CD4-positive, alpha-beta T cell treated with Interleukin-17A for 4 hours (primary cell): ENCODE measurements at regions not wholly inside any gene's neighbourhood (a gene's known extent, or its start where the extent isn't known, plus 50 kb on each side); places are given as distances from the start of the nearest gene placed in this dataset.
"Not testable (repeated sequence)": the region's sequence is repeated elsewhere in the genome, so short reads cannot be mapped to it uniquely, and the experiment has no call there.

ENCODE experiments used
- DNase-seq: peaks from one replicate; pipeline ENCODE4 v3.0.0-alpha.2; 2020; ENCODE audit warnings: mixed read lengths

DNA sequence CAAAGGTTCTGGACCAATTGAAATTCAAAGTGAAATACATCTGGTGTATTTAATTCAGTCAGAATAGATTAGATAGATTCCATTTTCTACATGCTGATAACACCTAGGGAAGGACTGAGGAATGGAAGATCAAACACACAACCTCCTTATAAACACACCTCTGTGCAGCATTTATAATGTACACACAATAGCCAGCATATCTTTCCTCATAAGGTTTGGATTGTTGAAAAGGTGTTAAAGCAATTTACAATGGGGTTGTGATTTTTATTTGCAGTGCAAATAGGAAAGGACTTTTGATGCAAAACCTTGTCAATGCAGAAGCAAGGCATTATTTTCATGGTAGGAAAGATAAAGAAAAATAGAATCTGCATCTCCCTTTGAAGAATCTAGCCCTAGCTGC, 448.9 kb upstream of the KCNMB2 start:
- no peak for DNase-seq

DNA sequence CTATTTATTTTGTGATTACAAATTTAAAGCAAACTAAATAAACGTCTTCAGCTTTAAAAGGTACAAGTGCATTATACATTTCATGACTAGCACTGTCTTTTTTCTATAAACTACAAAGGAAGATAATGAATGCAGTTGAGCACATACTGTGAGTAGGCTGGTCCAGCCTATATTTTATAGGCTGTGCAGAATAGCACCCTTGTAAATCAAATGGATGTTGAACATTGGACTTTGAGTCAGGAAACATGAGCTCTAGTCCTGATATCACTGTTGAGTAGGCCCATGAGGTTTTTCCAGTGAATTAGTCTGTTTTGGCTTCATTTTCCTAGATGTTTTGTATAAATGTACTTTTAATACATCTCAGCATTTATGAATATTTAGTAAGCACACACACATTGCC, 447.3 kb upstream of the KCNMB2 start:
- DNase-seq: no peak

DNA sequence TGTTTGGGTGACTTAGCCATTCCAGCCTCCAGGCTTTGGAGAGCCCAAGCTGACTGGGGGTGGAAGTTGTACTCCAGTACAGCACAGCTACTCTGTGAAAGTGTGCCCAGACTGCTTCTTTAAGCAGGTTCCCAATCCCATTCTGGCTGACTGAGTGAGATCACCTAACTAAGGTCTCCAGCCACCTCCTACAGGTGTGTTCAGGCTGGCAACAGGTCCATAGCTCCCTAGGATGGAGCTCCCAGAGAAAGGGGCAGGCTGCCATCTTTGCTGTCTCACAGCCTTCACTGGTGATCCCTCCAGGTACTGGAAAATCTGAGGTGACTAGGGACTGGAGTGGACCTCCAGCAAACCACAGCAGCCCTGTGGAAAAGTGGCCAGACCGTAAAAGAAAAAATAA, 445.3 kb upstream of the KCNMB2 start:
- no peak for DNase-seq

DNA sequence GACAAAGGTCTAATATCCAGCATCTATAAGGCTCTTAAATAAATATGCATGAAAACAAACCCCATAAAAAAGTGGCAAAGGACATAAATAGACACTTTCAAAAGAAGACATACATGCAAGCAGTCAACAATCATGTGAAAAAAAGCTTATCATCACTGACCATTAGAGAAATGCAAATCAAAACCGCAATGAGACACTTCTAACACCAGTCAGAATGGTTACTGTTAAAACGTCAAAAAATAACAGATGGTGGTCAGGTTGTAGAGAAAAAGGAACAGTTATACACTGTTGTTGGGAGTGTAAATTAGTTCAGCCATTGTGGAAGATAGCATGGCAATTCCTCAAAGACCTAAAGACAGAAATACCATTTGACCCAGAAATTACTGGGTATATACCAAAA, 440.7 kb upstream of the KCNMB2 start:
- no peak for DNase-seq

DNA sequence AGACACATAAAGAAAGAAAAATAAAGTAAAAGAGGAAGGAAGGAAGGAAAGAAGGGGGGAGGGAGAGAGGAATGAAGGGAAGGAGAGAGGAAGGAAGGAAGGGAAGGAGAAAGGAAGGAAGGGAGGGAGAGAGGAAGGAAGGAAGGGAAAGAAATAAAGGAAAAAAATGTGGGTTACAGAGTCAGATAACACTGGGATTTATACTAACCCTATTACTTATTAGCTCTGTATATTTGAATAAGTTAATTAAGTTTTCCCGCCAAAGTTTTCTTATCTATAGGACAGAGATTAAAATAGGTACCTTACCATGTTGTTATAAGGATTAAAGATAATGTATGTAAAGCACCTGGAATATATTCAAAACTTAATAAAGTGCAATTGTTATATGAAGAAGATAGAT, 439.3 kb upstream of the KCNMB2 start:
- no peak for DNase-seq

DNA sequence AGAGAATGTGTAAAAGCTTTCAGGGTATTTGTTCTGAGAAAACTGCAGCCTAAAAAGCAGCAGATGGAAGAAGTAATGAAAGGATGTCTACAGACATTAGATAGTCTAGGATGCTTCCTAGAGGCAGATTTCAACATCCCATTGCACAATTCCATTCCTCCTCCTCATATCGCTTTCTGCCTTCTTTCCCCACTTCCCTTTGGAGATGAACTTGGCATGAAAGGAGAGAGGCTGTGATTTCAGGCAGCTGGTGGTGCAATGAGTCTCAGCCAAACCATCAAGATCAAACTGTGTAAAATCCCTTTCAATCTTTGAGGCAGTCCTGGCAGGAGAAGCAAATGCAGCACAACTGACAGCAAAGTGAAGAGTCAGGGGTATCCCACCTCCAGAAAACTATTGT, 438.7 kb upstream of the KCNMB2 start:
- no peak for DNase-seq

DNA sequence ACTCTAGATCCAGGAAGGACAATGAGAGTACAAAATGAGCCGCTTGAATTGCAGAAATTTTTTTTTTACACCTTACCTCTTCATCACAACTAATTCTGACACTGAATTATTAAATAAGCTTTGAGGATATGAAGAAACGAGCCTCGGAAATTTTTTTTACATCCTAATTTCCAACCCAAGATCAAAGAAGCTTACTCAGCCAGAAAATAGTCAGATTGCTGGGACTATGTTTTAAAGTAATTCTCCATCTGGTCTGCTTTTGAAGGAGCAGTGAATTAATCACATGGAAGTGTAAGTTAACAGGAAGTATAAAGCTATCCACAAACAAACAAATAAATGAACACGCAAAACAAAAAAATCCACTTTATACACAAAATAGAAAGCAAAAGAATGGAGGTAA, 437.0 kb upstream of the KCNMB2 start:
- no peak for DNase-seq

DNA sequence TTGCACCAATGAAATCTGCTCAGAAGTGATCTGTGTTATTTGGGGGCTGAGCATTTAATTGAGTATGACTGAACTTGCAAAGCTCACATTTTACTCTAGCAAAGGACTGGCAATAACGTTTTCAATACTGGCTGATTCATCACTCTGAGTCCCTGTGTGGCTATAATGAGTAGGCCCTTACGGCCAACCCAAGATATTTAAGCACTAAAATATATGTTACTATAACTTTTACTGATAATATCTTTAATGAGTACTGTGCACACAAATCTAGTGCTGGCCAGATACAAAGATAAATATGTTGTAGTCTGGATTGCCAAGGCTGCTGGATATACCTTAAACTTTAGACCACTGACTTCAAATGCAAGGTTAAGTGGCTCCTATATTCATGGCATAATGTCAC, 436.4 kb upstream of the KCNMB2 start:
- DNase-seq: no peak

DNA sequence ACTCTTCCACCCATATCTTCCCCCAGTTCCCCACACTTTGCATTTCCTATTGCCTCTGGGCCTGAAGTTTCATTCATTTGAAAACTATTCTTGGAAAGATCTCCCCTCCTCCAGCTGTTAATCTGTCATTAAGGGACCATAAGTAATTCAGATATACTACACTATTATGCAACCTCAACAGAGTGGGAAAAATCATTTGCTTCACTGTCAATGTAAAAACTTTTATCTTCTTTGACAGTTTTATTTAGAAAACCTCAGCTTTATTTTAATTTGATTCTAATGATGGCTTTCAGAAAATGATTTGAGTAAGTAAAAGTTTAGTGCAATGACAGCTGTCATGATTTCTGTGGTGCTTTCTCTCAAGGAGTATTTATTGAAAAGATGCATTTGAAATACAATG, 435.3 kb upstream of the KCNMB2 start:
- no peak for DNase-seq

DNA sequence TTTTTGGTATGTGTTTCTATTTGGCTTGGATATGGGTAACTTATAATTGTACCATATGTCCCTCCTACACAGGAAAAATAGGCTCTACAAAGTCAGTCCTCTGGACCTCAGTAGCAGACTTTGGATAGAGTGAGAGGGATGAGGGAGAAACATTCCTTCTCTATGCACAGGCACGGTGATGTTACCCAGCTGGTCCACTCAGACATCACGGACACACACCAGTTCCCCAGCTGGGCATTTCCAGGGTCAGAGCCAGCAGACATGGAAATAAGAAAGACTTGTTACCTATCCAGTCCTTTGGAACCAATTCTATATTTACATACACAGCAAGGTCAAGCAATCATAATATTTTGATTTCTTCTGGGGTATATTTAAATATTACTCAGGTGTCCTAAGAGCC, 433.1 kb upstream of the KCNMB2 start:
- DNase-seq: no peak

DNA sequence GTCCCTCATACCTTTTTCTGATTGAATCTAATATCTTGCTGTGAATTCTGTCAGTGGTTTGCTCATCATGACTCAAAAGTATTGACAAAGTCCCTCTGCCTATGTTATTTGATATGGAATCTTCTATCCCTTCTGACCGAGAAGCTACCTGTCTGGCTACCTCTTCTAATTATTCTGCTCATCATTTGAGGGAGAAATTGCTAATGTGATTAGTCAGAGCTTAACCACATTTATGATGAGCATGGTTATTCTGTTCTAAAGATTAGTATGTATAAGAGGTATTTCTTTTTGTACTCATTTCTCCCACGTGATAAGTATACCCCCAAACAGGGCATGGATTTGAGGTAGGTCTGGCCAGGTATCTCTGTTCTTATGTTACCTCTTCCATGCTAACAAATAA, 428.4 kb upstream of the KCNMB2 start:
- no peak for DNase-seq

DNA sequence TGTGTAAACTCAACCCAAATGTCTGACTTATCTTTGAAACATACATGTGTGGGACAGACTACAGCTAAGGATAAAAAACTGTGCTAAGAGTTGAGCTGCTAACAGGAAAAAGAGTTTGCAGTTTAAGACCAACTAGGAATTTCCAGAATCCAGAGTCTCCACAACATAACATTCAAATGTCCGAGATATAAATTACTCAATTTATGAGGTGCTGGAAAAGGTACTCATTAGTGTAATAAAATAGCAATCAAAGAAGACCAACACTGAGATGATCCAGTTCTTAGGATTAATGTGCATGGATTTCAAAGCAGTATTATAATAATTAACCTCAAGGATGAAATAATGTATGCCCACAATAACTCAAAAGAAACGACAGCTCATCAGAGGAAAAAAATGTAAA, 426.5 kb upstream of the KCNMB2 start:
- no peak for DNase-seq

DNA sequence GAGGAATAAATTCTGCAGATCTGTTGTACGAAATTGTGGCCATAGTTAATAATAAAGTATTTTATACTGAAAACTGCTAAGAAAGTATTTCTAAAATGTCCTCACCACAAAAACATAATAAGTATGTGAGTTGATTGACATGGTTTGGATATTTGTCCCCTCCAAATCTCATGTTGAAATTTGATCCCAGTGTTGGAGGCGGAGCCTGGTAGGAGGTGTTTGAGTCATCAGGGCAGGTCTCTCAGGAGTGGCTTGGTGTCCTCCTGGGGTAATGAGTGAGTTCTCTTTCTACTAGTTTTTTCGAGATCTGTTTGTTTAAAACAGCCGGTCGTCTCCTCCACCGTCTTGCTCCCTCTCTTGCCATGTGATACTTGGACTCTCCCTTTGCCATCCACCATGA, 424.1 kb upstream of the KCNMB2 start:
- DNase-seq: no peak

DNA sequence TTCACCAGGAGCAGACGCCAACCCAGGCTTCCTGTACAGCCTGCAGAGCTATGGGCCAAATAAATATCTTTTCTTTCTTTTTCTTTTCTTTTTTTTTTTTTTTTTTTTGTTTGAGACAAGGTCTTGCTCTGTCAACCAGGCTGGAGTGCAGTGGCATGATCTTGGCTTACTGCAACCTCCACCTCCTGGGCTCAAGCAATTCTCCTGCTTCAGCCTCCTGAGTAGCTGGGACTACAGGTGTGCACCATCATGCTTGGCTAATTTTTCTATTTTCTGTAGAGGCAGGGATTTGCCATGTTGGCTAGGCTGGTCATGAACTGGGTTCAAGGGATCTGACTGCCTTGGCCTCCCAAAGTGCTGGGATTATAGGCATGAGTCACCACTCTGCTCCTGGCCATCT, 423.7 kb upstream of the KCNMB2 start:
- DNase-seq: not testable (repeated sequence)

DNA sequence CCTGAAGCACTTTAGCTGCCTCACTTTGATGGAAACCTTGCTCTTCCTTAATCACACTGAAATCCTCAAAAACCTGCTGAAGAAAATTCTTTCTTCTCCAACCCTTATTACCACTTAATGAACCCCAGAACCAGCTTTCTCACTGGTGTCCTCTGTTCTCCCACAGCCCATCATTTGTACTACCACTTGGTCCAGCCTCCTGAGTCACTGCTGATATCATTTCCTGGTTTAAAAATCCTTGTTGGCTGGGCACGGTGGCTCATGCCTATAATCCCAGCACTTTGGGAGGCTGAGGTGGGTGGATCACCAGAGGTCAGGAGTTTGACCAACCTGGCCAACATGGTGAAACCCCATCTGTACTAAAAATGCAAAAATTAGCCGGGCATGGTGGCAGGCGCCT, 418.6 kb upstream of the KCNMB2 start:
- DNase-seq: no peak

DNA sequence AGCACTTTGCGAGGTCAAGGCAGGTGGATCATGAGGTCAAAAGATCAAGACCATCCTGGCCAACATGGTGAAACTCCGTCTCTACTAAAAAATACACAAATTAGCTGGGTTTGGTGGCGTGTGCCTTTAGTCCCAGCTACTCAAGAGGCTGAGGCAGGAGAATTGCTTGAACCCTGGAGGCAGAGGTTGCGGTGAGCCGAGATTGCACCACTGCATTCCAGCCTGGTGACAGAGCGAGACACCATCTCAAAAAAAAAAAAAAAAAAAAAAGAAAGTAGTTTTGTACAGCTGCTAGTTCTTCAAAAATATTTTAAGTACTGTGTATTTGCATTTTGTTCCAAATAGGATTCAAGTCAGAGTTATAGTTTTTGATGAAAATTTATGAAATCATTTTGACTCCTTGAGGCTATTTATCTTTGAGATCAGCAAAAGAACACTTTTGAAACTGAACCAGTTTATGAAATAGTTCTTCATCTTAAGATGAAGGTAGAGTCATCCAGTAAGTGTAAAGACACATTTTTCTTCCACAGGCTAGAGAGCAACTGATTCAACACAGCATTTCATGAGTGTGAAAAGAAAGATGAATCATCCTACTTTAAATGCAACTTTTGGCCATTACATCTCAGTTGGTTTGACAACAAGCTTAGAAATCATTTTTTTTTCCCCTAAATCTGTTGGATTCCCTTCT, 416.5 kb upstream of the KCNMB2 start:
- DNase-seq: not testable (repeated sequence)

DNA sequence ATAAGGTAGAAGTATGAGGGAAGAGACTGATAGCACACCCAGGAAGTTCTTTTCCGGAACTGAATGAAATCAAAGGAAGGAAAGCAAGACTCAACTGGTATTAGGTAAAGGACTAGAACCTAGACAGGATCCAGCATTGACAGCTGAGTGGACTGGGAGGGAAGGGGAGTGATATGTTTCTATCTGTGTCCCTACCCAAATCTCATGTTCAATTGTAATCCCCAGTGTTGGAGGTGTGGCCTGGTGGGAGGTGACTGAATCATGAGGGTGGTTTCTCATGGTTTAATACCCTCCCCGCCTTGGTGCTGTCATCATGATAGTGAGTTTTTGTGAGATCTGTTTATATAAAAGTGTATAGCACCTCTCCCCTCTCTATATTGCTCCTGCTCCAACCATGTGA, 415.9 kb upstream of the KCNMB2 start:
- DNase-seq: no peak

DNA sequence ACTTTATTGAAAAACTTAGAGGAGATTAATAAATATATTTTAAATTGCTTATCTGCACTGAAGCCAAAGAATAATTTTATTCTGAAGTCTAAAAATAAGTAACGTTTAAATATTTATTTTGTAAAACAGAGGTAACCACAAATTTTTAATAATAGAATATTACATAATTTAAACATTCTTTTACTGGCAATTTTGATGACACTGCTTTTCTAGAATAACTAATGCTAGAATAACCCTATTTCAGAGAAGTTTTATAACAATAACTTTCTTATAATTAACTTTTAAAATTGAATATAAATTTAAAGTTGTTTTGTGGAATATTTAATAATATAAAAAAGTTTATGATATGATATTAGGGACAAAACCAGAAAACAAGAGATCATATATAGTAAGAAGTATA, 409.6 kb upstream of the KCNMB2 start:
- no peak for DNase-seq

DNA sequence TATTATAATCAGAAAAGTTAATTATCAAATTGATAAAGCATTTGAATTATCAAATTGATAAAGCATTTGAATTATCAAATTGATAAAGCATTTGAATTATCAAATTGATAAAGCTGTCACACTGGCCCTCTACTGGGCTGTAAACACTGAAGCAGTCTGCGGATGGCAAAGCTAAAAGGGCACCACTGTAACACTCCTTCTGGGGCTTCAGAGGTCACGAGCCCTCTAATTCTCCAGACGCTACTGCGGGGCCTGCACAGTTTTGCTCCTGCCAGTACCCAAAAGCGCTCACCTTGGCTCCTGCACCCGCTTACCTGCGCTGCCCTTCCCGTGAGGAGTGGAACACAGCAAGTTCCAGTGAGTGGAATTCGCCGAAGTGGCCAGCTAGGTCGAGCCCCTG, 409.0 kb upstream of the KCNMB2 start:
- DNase-seq: no peak

DNA sequence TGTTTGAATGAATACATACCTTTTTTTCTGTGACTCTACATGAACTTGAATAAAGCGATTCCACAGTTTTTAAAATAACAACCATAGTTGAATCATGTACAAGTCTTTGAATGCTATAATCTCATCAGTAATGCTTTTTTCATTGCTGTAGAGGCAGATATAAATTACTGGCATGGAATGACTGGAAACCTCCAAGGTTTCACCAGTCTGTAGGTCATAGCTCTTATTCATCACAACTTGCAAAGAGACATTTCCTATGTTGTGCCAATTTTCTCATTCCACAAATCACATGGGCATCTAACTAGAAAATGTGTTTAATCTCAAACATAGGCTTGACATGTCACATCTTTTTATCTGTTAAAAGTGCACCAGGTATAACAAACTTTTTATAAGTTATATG, 407.1 kb upstream of the KCNMB2 start:
- no peak for DNase-seq

DNA sequence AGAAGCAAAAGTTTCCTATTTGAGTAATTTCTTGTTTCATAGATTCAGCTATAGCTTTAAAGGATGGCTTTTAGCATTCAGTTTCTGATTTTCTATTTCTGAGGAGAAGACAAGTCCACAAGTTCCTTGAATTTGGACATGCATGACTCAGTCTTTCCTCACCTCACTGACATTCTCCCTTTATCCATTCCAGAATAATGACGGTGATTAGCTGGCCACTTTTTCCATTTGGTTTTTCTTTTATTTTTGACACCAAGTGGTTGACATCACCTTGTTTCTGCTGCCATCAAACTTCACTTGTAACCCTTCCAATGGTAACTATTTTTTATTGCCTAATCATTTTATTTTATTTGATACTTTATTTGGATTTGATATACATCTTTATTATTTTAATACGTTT, 404.4 kb upstream of the KCNMB2 start:
- no peak for DNase-seq

DNA sequence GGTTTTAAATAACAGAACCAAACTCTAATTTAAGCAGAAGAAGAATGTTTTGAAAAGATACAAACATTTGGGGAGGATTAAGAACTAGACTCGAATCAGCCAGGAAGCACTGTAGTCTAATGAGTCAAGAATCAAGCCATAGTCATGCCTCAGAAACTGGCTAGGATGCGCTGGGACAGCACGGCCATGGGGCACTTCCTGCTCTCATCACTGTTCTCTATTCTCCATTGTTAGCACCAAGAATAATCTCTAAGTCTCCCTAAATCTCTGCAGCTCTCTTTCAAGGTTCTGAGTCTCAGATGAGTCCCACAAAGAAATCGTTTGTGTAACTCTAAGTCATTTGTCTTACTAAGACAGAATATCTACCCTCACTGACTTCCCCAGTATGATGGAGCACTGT, 399.0 kb upstream of the KCNMB2 start:
- DNase-seq: no peak

DNA sequence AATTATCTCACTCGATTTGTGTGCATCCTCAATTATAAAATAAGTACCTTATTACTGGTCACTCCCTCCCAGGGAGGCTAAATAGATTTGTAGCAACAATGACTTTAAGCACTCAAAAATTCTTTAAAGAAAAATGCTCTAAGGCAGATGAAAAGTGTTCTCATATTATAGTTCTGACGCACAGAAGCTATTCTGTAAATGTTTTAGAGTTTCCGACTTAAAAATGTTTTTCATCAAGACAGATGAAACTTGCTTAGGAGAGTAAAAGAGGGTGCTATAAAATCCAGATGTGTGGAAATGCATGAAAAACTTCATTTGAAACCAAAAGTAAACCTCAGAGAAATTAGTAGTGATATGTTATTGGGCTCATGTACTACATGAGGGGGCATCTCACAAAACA, 398.4 kb upstream of the KCNMB2 start:
- no peak for DNase-seq

DNA sequence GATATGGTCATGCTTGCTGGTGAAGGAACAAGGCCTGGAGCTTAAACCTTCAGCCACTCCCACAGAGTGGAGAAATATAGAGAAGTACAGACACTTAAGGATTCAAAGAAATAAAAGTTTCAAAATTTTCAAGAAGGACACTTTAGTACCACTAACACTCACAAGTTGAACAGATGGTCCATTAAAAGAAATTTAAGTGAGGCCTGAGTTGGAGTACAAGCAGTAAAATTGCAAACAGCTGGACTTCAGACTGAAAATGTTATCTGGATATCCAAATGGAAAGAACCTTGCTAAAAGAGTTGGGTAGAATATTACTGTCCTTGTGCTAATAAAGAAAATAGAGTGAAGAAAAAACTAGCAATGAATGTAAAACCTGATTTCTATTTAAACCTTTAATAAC, 397.1 kb upstream of the KCNMB2 start:
- no peak for DNase-seq

DNA sequence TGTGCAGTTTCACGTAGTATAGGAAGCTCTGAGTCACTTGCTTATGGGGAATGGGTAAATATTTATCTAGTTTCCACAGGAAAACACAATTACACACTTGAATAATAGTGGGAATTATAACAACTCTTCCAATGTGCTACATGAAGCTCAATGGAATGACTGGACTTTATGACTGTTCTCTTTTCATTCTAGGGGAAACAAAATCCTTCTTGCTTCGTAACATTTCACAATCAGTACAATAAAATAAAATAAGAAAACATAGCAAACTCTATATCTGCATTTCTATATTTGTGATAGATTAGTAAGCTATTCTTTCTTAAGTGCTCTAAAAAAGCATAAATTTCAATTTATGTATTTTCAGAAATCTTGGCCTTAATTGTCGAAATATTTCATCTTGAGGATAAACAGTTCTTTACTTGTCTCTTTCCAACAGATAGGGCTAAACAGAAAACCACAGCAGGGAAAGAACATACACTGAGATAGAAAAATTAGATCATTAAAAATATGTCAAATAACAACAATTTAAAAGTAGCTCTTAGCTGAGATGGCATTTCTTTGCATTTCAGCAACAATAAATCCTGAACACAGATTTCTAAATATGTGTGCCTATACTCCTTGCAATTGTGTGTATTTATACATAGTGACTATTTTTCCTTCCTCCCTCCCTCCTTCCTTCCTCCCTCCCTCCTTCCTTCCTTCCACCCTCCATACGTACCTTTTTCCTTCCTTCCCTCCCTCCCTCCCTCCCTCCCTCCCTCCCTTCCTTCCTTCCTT, 395.5 kb upstream of the KCNMB2 start:
- DNase-seq: no peak
